OCI-LY7 (cell line): ENCODE measurements at regions not wholly inside any gene's neighbourhood (a gene's known extent, or its start where the extent isn't known, plus 50 kb on each side); places are given as distances from the start of the nearest gene placed in this dataset.

ENCODE experiments used
- CTCF ChIP-seq: fragments of 200-600 bp; sonication (generic); conservative IDR thresholded peaks from 2 replicates; pipeline ENCODE4 v1.5.1; 2014; ENCODE audit warnings: mild to moderate bottlenecking, antibody characterized with exemption, low read length, moderate library complexity, mixed read lengths
- EZH2phosphoT487 ChIP-seq: fragments of 200-600 bp; sonication (generic); IDR thresholded peaks from 2 replicates; pipeline ENCODE4 v1.6.1; 2018; ENCODE audit warnings: low read depth, borderline replicate concordance, mild to moderate bottlenecking, mixed run types, antibody characterized with exemption, low read length, moderate library complexity, mixed read lengths

GRCh38 chr4:23149815-23150214, 457.1 kb downstream of the GBA3 start:
- TF ChIP-seq CTCF, result no peak
- TF ChIP-seq EZH2phosphoT487, result no peak
